ENCODE measurements at regions not wholly inside any gene's neighbourhood (a gene's known extent, or its start where the extent isn't known, plus 50 kb on each side); places are given as distances from the start of the nearest gene placed in this dataset.

GRCh38 chr2:225894236-225894980 is 494.9 kb downstream of the NYAP2 start:
- H3K27me3 Mint-ChIP-seq: peaks cover 14% of the 10 kb centered on the region
- H3K4me3 Mint-ChIP-seq: no peak overlapping the region
- ATAC-seq (no peak), DNase-seq (no peak)
- H3K27ac Mint-ChIP-seq: no peak overlapping the region
- H3K36me3 Mint-ChIP-seq (ENCODE audit: low read depth): no peaks in the 10 kb centered on the region
- H3K4me1 Mint-ChIP-seq: peaks cover 1% of the 10 kb centered on the region
- no peaks in the 10 kb centered on the region for H3K9me3 Mint-ChIP-seq

GRCh38 chr2:225893151-225893550 is 493.6 kb downstream of the NYAP2 start:
- Mint-ChIP-seq H3K27ac (no peak overlapping the region), H3K9me3 (no peaks in the 10 kb centered on the region), H3K36me3 (ENCODE audit: low read depth) (no peaks in the 10 kb centered on the region), H3K4me3 (no peak overlapping the region), H3K4me1 (peaks cover 6% of the 10 kb centered on the region), H3K27me3 (peaks cover 11% of the 10 kb centered on the region)
- DNase-seq: no peak
- ATAC-seq: no peak

- peaks cover 7% of the 10 kb centered on the region for H3K27me3 Mint-ChIP-seq
- H3K9me3 Mint-ChIP-seq: no peaks in the 10 kb centered on the region
- no peak overlapping the region for H3K27ac Mint-ChIP-seq
- H3K4me3 Mint-ChIP-seq: no peak overlapping the region
- DNase-seq (no peak), ATAC-seq (no peak)
- H3K4me1 Mint-ChIP-seq: peaks cover 6% of the 10 kb centered on the region
- no peaks in the 10 kb centered on the region for H3K36me3 Mint-ChIP-seq (ENCODE audit: low read depth)
Measured at GRCh38 chr2:225891771-225892170, 492.3 kb downstream of the NYAP2 start.

GRCh38 chr2:225891013-225891412 is 491.5 kb downstream of the NYAP2 start:
- Mint-ChIP-seq H3K27ac (no peak overlapping the region), H3K36me3 (ENCODE audit: low read depth) (no peaks in the 10 kb centered on the region), H3K4me3 (no peak overlapping the region), H3K4me1 (peaks cover 6% of the 10 kb centered on the region), H3K9me3 (no peaks in the 10 kb centered on the region), H3K27me3 (peaks cover 10% of the 10 kb centered on the region)
- ATAC-seq (no peak), DNase-seq (no peak)

- Mint-ChIP-seq H3K36me3 (ENCODE audit: low read depth) (no peaks in the 10 kb centered on the region), H3K4me1 (peaks cover 6% of the 10 kb centered on the region), H3K4me3 (no peak overlapping the region), H3K27ac (no peak overlapping the region), H3K9me3 (no peaks in the 10 kb centered on the region), H3K27me3 (peaks cover 8% of the 10 kb centered on the region)
- ATAC-seq (peak; percentile 49), DNase-seq (no peak)
Measured at GRCh38 chr2:225889452-225889851, 489.9 kb downstream of the NYAP2 start.

GRCh38 chr2:225867071-225867470 is 467.6 kb downstream of the NYAP2 start:
- ATAC-seq (no peak), DNase-seq (no peak)
- no peaks in the 10 kb centered on the region for H3K36me3 Mint-ChIP-seq (ENCODE audit: low read depth)
- H3K4me3 Mint-ChIP-seq: no peak overlapping the region
- no peaks in the 10 kb centered on the region for H3K27me3 Mint-ChIP-seq
- H3K9me3 Mint-ChIP-seq: no peaks in the 10 kb centered on the region
- H3K27ac Mint-ChIP-seq: no peak overlapping the region
- no peaks in the 10 kb centered on the region for H3K4me1 Mint-ChIP-seq

- DNase-seq (no peak), ATAC-seq (no peak)
- Mint-ChIP-seq H3K36me3 (ENCODE audit: low read depth) (no peaks in the 10 kb centered on the region), H3K4me1 (no peaks in the 10 kb centered on the region), H3K4me3 (no peak overlapping the region), H3K27ac (no peak overlapping the region), H3K9me3 (no peaks in the 10 kb centered on the region), H3K27me3 (no peaks in the 10 kb centered on the region)
Measured at GRCh38 chr2:225865468-225865867, 466.0 kb downstream of the NYAP2 start.

- Mint-ChIP-seq H3K4me3 (no peak overlapping the region), H3K9me3 (no peaks in the 10 kb centered on the region), H3K27ac (no peak overlapping the region), H3K27me3 (no peaks in the 10 kb centered on the region), H3K36me3 (ENCODE audit: low read depth) (no peaks in the 10 kb centered on the region), H3K4me1 (no peaks in the 10 kb centered on the region)
- ATAC-seq (no peak), DNase-seq (no peak)
Measured at GRCh38 chr2:225864394-225864793, 464.9 kb downstream of the NYAP2 start.

GRCh38 chr2:225842939-225843338 is 443.4 kb downstream of the NYAP2 start:
- Mint-ChIP-seq H3K36me3 (ENCODE audit: low read depth) (no peaks in the 10 kb centered on the region), H3K9me3 (no peaks in the 10 kb centered on the region), H3K27me3 (no peaks in the 10 kb centered on the region), H3K27ac (no peak overlapping the region), H3K4me1 (no peaks in the 10 kb centered on the region), H3K4me3 (no peak overlapping the region)
- DNase-seq (no peak), ATAC-seq (no peak)

- H3K9me3 Mint-ChIP-seq: no peaks in the 10 kb centered on the region
- no peaks in the 10 kb centered on the region for H3K4me1 Mint-ChIP-seq
- no peak overlapping the region for H3K4me3 Mint-ChIP-seq
- no peaks in the 10 kb centered on the region for H3K36me3 Mint-ChIP-seq (ENCODE audit: low read depth)
- ATAC-seq (no peak), DNase-seq (no peak)
- H3K27ac Mint-ChIP-seq: no peak overlapping the region
- no peaks in the 10 kb centered on the region for H3K27me3 Mint-ChIP-seq
Measured at GRCh38 chr2:225841314-225841713, 441.8 kb downstream of the NYAP2 start.

GRCh38 chr2:225837328-225837727 is 437.8 kb downstream of the NYAP2 start:
- ATAC-seq (no peak), DNase-seq (no peak)
- no peaks in the 10 kb centered on the region for H3K36me3 Mint-ChIP-seq (ENCODE audit: low read depth)
- H3K27ac Mint-ChIP-seq: no peak overlapping the region
- no peak overlapping the region for H3K4me3 Mint-ChIP-seq
- no peaks in the 10 kb centered on the region for H3K4me1 Mint-ChIP-seq
- H3K27me3 Mint-ChIP-seq: peaks cover 2% of the 10 kb centered on the region
- H3K9me3 Mint-ChIP-seq: no peaks in the 10 kb centered on the region

- Mint-ChIP-seq H3K9me3 (peaks cover 24% of the 10 kb centered on the region), H3K4me1 (no peaks in the 10 kb centered on the region), H3K27ac (no peak overlapping the region), H3K4me3 (no peak overlapping the region), H3K36me3 (ENCODE audit: low read depth) (no peaks in the 10 kb centered on the region), H3K27me3 (peaks cover 6% of the 10 kb centered on the region)
- ATAC-seq (no peak), DNase-seq (no peak)
Measured at GRCh38 chr2:225824748-225825449, 425.4 kb downstream of the NYAP2 start.

- Mint-ChIP-seq H3K27ac (no peak overlapping the region), H3K4me1 (no peaks in the 10 kb centered on the region), H3K27me3 (peaks cover 6% of the 10 kb centered on the region), H3K36me3 (ENCODE audit: low read depth) (no peaks in the 10 kb centered on the region), H3K9me3 (peaks cover 14% of the 10 kb centered on the region), H3K4me3 (no peak overlapping the region)
- no peak for ATAC-seq
- DNase-seq: no peak
Measured at GRCh38 chr2:225821351-225821750, 421.8 kb downstream of the NYAP2 start.

GRCh38 chr2:225820826-225821225 is 421.3 kb downstream of the NYAP2 start:
- Mint-ChIP-seq H3K4me1 (no peaks in the 10 kb centered on the region), H3K36me3 (ENCODE audit: low read depth) (no peaks in the 10 kb centered on the region), H3K9me3 (peaks cover 10% of the 10 kb centered on the region), H3K27ac (no peak overlapping the region), H3K4me3 (no peak overlapping the region), H3K27me3 (peaks cover 6% of the 10 kb centered on the region)
- DNase-seq: no peak
- no peak for ATAC-seq

GRCh38 chr2:225814554-225814953 is 415.0 kb downstream of the NYAP2 start:
- no peak for ATAC-seq
- Mint-ChIP-seq H3K27ac (no peak overlapping the region), H3K27me3 (no peaks in the 10 kb centered on the region), H3K4me3 (no peak overlapping the region), H3K9me3 (no peaks in the 10 kb centered on the region), H3K36me3 (ENCODE audit: low read depth) (no peaks in the 10 kb centered on the region), H3K4me1 (no peaks in the 10 kb centered on the region)
- no peak for DNase-seq

All from activated naive CD8-positive, alpha-beta T cell treated with anti-CD3 and anti-CD28 coated beads, Interleukin-2, amount 50 U/mL, for 24 hours (primary cell).